ENCODE measurements at regions not wholly inside any gene's neighbourhood (a gene's known extent, or its start where the extent isn't known, plus 50 kb on each side); places are given as distances from the start of the nearest gene placed in this dataset.

- TF ChIP-seq CTCF (IDR thresholded peaks at IDR 0.05): no peak
- no peak for TF ChIP-seq POLR2A (IDR thresholded peaks at IDR 0.05)
Observed at GRCh38 chr7:10704653-10705052, 269.0 kb upstream of the PHF14 start.
